Cerebellar cortex (tissue), 1 donor: ENCODE measurements at regions not wholly inside any gene's neighbourhood (a gene's known extent, or its start where the extent isn't known, plus 50 kb on each side); places are given as distances from the start of the nearest gene placed in this dataset.
"Not testable (repeated sequence)": the region's sequence is repeated elsewhere in the genome, so short reads cannot be mapped to it uniquely, and the experiment has no call there.

Source experiments
- DNase-seq: peaks from one replicate; pipeline ENCODE4 v3.0.0-alpha.2; 2015; ENCODE audit warnings: low spot score

GRCh38 chr21:25234857-25235801, 372.2 kb downstream of the MRPL39 start:
- DNase-seq, result no peak

GRCh38 chr21:25220954-25221353, 386.3 kb downstream of the MRPL39 start:
- DNase-seq, result no peak

GRCh38 chr21:25220169-25220568, 387.1 kb downstream of the MRPL39 start:
- DNase-seq, result no peak

- no peak for DNase-seq
Observed at GRCh38 chr21:25215698-25216384, 391.4 kb downstream of the MRPL39 start.

GRCh38 chr21:25214676-25215075, 392.6 kb downstream of the MRPL39 start:
- DNase-seq, result no peak

GRCh38 chr21:25199944-25200343, 407.3 kb downstream of the MRPL39 start:
- no peak for DNase-seq

GRCh38 chr21:25191141-25191540, 416.1 kb downstream of the MRPL39 start:
- no peak for DNase-seq

- no peak for DNase-seq
Observed at GRCh38 chr21:25189497-25189896, 417.8 kb downstream of the MRPL39 start.

- DNase-seq, result no peak
Observed at GRCh38 chr21:25188677-25189079, 418.6 kb downstream of the MRPL39 start.

GRCh38 chr21:25186273-25186672, 421.0 kb downstream of the MRPL39 start:
- no peak for DNase-seq

- DNase-seq, result no peak
Observed at GRCh38 chr21:25183577-25183976, 423.7 kb downstream of the MRPL39 start.

GRCh38 chr21:25181690-25182089, 425.6 kb downstream of the MRPL39 start:
- not testable (repeated sequence) for DNase-seq

- no peak for DNase-seq
Observed at GRCh38 chr21:25179116-25179515, 428.2 kb downstream of the MRPL39 start.

- DNase-seq, result no peak
Observed at GRCh38 chr21:25176637-25177412, 430.5 kb downstream of the MRPL39 start.

GRCh38 chr21:25175938-25176337, 431.3 kb downstream of the MRPL39 start:
- DNase-seq, result no peak

GRCh38 chr21:25171438-25171837, 435.8 kb downstream of the MRPL39 start:
- DNase-seq, result no peak

GRCh38 chr21:25170681-25171080, 436.6 kb downstream of the MRPL39 start:
- no peak for DNase-seq

- no peak for DNase-seq
Observed at GRCh38 chr21:25169370-25169769, 437.9 kb downstream of the MRPL39 start.

- not testable (repeated sequence) for DNase-seq
Observed at GRCh38 chr21:25166904-25167303, 440.4 kb downstream of the MRPL39 start.

- DNase-seq, result no peak
Observed at GRCh38 chr21:25161571-25161970, 445.7 kb downstream of the MRPL39 start.

- not testable (repeated sequence) for DNase-seq
Observed at GRCh38 chr21:25155020-25155419, 452.3 kb downstream of the MRPL39 start.

- no peak for DNase-seq
Observed at GRCh38 chr21:25149022-25149421, 458.3 kb downstream of the MRPL39 start.
